GM19372 (cell line): ENCODE measurements at regions not wholly inside any gene's neighbourhood (a gene's known extent, or its start where the extent isn't known, plus 50 kb on each side); places are given as distances from the start of the nearest gene placed in this dataset.
"Not testable (repeated sequence)": the region's sequence is repeated elsewhere in the genome, so short reads cannot be mapped to it uniquely, and the experiment has no call there.

ENCODE experiments used
- ATAC-seq: cut with Tn5 transposase; IDR thresholded peaks from one replicate; pipeline ENCODE4 v1.9.1; 2021; ENCODE audit warnings: mild to moderate bottlenecking, low read depth, moderate library complexity; ENCODE audit not compliant: unreplicated experiment

DNA sequence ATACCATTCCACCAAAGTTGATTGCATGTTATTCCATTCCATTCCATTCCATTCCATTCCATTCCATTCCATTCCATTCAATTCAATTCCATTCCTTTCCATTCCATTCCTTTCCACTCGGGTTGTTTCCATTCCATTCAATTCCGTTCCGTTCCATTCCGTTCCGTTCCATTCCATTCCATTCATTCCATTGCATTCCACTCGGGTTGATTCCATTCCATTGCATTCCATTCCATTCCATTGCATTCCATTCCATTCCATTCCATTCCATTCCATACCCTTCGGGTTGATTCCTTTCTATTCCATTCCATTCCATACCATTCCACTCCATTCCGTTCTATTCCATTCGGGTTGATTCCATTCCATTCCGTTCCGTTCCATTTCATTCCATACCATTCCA is 166.9 kb downstream of the CWH43 start:
- ATAC-seq: not testable (repeated sequence)

DNA sequence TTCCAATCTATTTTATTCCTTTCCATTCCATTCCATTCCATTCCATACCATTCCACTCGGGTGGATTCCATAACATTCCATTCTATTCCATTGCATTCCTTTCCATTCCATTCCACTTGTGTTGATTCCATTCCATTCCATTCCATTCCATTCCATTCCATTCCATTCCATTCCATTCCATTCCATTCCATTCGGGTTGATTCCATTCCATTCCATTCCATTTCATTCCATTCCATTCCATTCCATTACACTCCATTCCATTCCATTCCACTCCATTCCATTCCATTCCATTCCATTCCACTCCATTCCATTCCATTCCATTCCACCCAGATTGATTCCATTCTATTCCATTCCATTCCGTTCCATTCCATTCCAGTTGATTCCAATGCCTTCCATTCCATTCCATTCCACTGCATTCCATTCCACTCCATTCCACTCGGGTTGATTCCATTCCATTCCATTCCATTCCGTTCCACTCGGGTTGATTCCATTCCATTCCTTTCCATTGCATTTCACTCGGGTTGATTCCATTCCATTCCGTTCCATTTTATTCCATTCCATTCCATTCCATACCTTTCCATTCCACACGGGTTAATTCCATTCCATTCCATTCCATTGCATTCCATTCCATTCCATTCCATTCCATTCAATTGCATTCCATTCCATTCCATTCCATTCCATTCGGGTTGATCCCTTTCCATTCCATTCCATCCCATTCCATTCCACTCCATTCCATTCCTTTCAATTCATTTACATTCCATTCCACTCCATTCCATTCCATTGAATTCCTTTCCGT is 168.4 kb downstream of the CWH43 start:
- peak; percentile 56 for ATAC-seq

DNA sequence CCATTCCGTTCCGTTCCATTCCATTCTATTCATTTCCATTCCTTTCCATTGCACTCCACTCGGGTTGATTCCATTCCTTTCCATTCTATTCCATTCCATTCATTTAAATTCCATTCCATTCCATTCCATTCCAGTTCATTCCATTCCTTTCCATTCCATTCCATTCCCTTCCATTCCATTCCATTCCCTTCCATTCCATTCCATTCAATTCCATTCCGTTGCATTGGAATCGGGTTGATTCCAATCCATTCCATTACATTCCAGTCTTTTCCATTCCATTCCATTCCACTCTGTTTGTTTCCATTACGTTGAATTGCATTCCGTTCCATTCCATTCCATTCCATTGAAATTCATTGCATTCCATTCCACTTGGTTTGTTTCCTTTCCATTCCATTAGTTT is 169.2 kb downstream of the CWH43 start:
- not testable (repeated sequence) for ATAC-seq

DNA sequence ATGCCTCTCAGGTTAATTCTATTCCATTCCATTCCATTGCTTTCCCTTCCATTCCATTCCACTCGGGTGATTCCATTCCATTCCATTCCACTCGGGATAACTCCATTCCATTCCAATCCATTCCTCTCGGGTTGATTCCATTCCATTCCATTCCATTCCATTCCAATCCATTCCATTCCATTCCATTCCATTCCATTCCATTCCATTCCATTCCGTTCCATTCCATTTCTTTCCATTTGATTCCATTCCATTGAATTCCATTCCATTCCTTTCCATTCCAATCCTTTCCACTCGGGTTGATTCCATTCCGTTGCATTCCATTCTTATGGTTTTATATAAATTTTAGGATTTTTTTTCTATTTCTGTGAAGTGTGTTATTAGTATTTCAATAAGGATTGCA is 170.2 kb downstream of the CWH43 start:
- not testable (repeated sequence) for ATAC-seq

DNA sequence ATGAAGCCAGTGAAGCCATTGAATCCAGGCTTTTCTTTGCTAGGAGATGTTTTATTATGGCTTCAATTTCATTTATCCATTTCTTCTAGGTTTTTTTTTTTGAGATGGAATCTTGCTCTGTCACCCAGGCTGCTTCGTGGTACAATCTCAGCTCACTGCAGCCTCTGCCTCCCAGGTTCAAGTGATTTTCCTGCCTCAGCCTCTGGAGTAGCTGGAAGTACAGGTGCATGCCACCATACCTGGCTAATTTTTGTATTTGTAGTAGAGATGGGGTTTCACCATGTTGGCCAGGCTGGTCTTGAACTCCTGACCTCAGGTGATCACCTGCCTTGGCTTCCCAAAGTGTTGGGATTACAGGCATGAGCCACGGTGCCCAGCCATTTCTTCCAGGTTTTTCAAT is 171.6 kb downstream of the CWH43 start:
- ATAC-seq: not testable (repeated sequence)

DNA sequence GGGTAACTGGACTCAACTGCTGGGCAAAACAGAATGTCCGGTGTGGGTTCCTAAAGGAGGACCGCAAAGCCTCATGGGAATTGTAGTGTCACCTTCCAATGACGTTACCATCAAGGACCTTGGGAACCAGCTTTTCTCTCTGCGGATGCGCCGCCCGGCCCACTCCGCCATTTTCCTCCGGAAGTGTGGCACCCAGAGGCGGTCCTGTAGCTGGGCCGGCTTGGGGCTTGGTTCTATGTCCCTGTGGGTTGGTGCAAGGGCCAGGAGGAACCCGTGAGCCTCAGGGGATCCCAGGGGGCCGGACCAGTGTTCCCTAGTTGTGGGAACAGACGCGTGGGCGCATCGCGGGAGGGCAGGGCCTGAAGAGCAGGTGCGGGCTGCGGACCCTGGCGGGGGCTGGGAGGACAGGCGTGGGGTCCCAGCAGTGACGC is 175.1 kb downstream of the CWH43 start:
- ATAC-seq: not testable (repeated sequence)

DNA sequence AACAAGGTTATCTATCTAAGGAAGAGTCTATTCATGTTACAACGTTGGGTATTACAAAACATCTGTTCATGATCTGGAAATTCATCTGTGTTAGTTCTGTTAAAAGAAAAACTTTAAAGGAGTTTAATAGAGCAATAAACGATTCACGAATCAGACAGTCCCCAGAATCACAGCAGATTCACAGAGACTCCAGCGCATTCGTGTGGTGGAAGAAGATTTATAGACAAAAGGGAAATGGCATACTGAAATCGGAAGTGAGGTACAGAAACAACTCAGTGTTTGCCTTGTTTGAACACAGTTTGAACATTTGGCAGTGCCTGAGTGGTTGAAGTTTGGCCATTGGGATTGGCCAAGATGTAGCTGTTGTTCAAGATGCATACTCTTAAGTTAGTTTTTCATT is 178.8 kb downstream of the CWH43 start:
- not testable (repeated sequence) for ATAC-seq

DNA sequence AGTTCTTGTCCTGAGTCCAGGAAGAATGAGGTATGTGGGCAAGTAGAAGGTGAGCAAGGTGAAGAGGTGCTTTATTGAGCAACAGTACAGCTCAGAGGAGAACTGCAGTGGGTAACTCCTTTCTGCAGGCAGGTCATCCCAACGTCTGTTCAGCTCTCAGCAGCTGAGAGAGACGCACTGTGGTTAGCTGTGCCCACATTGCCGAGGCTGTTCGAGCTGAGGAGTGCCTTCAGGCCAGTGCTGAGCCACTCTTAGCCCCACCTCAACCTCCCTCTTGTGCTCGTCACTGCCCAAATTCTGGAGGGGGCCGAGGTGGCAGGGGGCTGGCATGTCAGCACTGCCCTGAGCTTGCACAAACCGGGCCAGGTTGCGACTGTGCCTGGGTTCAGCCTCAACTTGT is 191.8 kb downstream of the CWH43 start:
- not testable (repeated sequence) for ATAC-seq

DNA sequence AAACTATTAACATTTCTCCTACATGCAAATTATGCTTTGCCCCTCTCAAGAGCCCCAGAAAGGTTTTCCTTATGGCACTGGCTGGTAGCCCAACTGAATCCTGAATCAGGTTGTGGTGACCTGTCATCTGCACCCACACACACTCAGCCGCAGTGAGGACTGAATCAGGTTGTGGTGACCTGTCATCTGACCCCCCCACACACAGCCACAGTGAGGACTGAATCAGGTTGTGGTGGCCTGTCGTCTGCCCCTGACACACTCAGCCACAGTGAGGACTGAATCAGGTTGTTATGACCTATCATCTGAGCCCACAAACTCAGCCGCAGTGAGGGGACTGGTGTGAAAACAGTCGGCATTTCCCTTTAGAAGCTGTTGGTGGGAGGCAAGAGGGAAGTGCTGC is 195.0 kb downstream of the CWH43 start:
- ATAC-seq: not testable (repeated sequence)

DNA sequence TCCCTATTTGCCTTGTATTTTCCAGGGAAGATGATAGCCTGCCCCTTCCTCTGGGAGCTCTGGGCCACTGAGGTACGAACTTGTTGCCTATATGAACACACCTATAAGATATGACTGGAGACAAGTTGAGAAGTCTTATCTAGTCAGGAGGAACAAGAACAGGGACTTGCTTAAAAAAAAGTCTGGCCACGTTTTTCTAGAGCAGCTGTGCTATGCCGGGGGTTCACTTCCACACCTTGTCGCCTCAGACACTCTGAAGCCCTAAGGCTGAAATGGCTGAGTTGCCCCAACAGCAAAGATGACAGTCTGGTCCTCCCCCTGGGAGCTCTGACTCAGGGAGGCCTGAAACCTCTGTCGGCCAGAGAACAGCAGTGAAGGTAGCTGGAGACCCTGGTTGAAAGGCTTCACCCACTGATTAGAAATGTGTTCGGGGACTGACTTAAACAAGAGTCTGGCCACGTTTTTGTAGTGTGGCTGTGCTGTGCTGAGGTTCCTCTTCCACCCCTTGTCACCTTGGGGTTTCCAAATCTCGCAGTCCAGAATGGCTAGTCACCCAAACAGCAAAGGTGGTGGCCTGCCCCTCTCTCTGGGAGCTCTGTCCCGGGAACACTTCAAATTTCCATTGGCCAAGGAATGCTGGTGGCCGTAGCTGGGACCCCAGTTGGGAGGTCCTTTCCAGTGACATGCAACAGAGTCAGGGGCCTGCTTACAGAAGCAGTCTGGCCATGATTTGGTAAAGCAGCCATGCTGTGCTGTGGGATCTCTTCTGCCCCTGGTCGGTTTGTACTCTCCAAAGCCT is 225.5 kb downstream of the CWH43 start:
- not testable (repeated sequence) for ATAC-seq

DNA sequence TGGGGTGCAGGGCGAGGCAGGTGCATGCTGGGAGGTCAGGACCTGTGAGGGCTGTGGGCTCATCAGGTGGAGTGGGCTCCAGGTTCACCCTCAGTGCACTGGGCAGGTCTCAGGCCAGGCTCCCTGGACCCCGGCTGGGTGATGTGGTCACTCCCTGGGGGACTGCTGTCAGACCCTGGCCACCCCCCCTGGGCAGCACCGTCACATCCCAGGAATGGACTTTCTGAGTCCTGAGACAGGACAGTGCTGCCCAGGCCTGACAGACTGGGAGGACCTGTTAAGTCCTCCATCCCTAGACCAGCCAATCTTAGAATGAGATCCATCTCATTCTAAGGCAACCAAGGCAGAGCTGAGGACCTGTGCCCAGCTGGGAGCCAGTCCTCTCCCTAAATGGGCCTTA is 227.2 kb downstream of the CWH43 start:
- ATAC-seq: not testable (repeated sequence)

DNA sequence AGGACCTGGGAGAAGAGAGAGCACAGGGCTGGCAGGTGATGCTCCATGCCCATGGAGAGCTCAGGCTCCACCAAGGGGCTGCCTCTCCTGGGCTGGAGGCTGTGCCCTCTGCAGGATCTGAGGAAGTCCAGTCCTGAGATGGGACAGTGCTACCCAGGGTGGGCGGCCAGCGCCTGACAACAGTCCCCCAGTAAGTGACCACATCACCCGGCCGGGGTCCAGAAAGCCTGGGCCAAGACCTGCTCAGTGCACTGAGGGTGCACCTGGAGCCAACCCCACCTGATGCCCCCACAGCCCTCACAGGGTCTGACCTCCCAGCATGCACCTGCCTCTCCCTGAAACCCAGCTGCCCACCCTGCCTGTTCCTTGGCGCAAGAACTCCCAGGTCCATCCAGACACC is 227.7 kb downstream of the CWH43 start:
- not testable (repeated sequence) for ATAC-seq

DNA sequence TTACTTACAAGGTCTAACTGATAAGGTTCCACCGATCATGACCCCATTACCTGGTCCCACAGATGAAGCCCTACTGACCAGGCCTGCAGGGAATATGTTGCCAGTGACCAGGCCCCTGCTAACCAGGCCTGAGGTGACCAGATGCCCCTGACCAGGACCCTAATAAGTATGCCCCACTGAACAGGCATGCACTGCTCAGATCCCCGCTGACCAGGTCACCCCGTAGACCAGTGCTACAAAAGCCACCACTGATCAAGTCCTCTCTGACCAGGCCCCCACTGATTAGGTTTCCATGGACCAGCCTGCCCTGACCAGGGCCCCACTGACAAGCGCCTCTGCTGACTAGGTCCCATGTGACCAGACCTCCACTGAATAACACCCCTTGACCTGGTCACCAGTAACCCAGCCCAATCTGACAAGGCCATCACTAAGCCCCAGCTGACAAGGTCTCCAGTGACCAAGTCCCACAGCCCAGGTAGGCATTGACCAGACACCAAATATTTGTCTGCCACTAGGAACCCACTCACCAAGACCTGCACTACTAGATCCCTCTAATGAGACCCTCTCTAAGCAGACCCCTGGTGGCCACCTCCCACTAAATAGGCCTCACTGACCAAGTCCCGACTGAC is 228.5 kb downstream of the CWH43 start:
- not testable (repeated sequence) for ATAC-seq

DNA sequence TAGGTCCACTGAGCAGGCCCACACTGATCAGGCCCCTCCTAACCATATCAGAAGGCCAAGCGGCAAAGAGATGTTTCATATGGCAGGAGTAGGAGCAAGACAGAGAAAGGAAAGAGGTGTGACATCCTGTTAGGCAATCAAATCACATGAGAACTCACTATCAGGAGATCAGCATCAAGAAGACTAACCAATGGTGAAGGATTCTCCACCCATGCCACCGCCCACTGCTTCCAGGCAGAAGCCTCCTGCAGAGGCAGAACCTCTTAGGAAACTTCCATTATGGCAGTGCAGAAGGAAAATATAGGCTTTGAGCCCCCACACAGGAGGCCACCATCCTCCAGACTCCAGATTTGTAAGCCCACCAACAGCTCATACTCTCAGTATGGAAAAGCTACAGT is 229.0 kb downstream of the CWH43 start:
- not testable (repeated sequence) for ATAC-seq

DNA sequence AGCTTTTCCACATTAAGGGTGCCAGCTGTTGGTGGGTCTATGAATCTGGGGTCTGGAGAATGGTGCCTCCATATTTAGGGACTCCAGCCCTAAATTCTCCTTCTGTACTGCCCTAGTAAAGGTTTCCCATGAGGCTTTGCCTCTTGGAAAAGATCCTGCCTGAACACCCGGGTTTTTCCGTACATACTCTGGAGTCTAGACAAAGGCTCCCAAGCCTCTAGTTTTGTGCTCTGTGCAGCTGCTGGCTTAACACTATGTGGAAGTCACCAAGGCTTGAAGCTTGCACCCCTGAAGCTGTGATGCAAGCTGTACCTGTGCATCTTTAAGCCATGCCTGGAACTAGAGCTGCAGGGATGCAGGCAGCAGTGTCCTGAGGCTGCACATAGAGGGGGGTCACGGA is 230.5 kb downstream of the CWH43 start:
- not testable (repeated sequence) for ATAC-seq

DNA sequence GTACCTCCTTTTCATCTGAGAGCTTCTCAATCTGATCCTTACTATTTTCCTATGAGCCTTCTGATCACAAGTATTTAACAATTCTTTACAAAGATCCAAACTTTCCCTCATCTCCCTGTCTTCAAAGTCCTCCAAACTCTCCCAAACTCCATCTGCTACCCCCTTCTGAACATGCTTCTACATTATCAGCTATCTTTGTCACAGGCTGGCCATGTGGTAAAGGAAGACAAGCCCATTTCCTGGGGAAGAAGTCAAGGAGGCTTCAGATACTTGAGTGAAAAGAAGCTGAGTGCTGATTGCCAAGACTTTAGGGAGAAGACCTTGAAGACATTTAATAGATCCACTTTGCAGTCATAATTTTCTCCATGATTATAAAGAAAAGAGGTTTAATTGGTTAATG is 231.4 kb downstream of the CWH43 start:
- ATAC-seq: no peak

DNA sequence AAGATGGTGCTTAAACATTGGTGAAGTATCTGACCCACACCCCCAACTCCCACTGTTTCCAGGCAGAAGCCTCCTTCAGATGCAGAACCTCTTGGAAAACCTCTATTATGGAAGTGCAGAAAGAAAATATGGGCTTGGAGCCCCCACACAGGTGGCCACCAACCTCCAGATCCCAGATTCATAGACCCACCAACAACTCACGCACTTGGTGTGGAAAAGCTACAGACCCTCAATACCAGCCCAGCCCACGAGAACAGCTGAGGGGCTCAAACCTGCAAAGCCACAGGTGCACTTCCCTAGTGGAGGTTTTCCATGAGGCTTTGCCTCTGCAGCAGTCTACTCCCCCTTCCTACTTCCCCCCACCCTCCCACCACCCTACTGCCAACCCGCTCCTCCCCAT is 232.0 kb downstream of the CWH43 start:
- ATAC-seq: not testable (repeated sequence)

DNA sequence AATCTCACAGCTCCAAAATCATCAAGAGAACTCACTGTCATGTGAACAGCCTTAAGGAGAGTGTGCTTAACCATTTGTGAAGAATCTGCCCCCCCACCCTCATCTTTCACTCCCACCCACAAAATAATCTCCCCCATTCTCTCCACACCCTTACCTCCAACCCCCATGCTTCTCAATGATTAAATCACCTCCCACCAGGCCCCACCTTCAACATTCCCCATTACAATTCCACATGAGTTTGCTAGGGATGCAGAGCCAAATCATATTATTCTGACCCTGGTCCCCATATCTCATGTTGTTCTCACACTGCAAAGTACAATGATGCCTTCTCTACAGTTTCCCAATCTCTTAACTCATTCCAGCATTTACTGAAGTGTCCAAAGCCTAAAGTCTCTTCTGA is 232.9 kb downstream of the CWH43 start:
- ATAC-seq: not testable (repeated sequence)

DNA sequence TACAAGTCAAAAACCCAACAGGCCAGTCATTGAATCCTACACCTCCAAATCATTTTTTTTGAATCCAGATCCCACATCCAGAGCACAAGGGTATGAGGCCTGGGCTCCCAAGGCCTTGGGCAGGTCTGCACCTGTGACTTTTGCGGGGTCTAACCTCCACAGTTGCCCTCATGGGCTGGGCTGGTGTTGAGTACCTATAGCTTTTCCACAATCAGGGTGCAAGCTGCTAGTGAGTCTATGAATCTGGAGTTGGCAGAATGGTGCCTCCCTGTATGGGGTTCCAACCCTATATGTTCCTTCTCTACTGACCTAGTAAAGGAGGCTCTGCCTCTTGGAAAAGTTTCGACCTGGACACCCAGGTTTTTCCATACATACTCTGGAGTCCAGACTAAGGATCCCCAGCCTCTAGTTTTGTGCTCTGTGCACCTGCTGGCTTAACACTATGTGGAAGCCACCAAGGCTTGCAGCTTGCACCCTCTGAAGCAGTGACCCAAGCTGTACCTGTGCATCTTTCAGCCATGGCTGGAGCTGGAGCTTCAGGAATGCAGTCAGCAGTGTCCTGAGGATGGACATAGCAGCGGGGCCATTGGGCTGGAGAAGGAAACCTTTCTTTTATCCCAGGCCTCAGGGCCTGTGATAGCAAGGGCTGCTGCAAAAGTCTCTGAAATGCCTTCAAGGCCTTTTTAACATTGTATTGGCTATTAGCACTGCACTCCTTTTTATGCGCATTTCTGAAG is 233.6 kb downstream of the CWH43 start:
- not testable (repeated sequence) for ATAC-seq

DNA sequence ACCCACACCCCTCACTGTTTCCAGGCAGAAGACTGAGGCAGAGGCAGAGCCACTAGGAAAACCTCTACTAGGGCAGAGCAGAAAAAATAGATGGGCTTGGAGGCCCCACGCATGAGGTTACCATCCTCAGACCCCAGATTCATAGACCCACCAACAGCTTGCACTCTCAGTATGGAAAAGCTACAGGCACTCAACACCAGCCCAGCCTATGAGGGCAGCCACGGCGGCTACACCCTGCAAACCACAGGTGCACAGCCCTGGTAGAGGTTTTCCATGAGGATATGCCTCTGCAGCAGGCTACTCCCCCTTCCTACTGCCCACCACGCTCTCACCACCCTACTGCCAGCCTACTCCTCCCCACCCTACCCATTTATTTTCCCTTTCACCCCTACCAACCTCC is 235.1 kb downstream of the CWH43 start:
- no peak for ATAC-seq
